HAP-1 (cell line): ENCODE measurements at regions not wholly inside any gene's neighbourhood (a gene's known extent, or its start where the extent isn't known, plus 50 kb on each side); places are given as distances from the start of the nearest gene placed in this dataset.

Experiments used
- DNase-seq, 2 experiments: peaks; one replicate each; pipeline ENCODE4 v3.0.0-alpha.2; 2016 to 2020; ENCODE audit warnings: low spot score in 2 of 2
- H3K27me3 ChIP-seq: fragments of 250-450 bp; sonication (Bioruptor Pico); 2 replicates; pipeline ENCODE4 v1.5.1; 2020; ENCODE audit warnings: low read depth, mild to moderate bottlenecking, moderate library complexity
- H3K36me3 ChIP-seq: fragments of 250-450 bp; sonication (Bioruptor Pico); replicated peaks from 2 replicates; pipeline ENCODE4 v1.5.1; 2020; ENCODE audit warnings: mild to moderate bottlenecking
- H3K4me1 ChIP-seq: fragments of 250-450 bp; sonication (Bioruptor Pico); 2 replicates; pipeline ENCODE4 v1.5.1; 2020; ENCODE audit warnings: mild to moderate bottlenecking
- H3K4me3 ChIP-seq: fragments of 250-450 bp; sonication (Bioruptor Pico); 2 replicates; pipeline ENCODE4 v1.5.1; 2020; ENCODE audit warnings: mild to moderate bottlenecking, moderate library complexity
- H3K9me3 ChIP-seq: fragments of 250-450 bp; sonication (Bioruptor Pico); 2 replicates; pipeline ENCODE4 v1.5.1; 2020; ENCODE audit warnings: mild to moderate bottlenecking, moderate library complexity
- in situ Hi-C: fragments of 300-500 bp; cut with MboI; formaldehyde crosslinking; loops from 3 replicates; pipeline ENCODE4 v1.14.3; 2020; ENCODE audit warnings: low sequenced_read_pairs, inconsistent platforms, mixed read lengths

DNA sequence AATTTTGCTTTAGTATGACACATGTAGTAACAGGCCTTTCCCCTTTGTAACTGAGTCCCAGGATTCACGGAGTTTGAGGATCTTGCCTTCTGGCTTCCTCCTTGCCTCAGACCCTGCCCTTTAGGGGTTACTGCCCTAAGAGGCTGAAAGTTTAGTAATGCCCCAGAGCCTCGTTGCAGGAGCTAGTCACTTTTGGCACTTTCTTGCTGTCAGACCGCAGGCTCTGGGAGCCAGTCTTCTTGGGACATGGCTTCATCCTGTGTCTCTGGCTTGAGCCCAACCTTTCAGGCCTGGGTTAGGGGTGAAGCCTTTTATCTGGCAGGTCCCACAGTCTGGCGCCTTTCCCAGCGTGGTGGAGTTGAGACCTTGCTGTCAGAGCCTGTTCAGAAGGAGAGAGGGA lies 185.6 kb upstream of the DMRT1 start:
- Histone ChIP-seq H3K36me3 (no peaks in the 10 kb centered on the region), H3K4me1 (no peaks in the 10 kb centered on the region; the same call in 1 of the 2 replicates), H3K4me3 (no peak overlapping the region), H3K9me3 (no peaks in the 10 kb centered on the region), H3K27me3 (no peaks in the 10 kb centered on the region)
- in situ Hi-C loops, result no loop called here
- DNase-seq, result no peak

DNA sequence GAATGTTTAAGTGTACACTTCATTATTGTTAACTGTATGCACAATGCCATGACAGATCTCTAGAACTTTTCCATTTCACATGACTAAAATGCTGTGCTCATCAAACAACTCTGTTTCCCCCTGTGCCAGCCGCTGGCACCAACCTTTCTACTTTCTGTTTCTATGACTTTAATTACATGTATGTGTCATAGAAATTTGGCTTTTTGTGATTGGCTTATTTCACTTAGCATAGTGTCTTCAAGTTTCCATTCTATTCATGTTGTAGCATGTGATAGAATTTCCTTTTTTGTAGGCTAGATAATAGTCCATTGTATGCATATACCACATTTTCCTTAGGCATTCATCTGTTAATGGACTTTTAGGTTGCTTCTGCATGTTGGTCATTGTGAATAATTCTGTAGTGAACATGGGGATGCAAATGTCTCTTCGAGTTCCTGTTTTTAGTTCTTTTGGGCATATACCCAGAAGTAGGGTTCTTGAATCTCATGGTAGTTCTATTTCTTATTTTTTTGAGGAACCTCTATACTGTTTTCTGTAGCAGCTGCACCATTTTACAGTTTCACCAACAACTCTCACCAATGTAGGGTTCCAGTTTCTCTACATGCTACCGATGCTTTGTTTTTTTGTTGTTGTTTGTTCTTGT lies 184.4 kb upstream of the DMRT1 start:
- DNase-seq, result peak in 1 of 2 experiments; percentile 12
- in situ Hi-C loops, result no loop called here
- Histone ChIP-seq H3K9me3 (no peaks in the 10 kb centered on the region), H3K4me1 (no peaks in the 10 kb centered on the region; the same call in 1 of the 2 replicates), H3K4me3 (no peak overlapping the region), H3K36me3 (no peaks in the 10 kb centered on the region), H3K27me3 (no peaks in the 10 kb centered on the region)

DNA sequence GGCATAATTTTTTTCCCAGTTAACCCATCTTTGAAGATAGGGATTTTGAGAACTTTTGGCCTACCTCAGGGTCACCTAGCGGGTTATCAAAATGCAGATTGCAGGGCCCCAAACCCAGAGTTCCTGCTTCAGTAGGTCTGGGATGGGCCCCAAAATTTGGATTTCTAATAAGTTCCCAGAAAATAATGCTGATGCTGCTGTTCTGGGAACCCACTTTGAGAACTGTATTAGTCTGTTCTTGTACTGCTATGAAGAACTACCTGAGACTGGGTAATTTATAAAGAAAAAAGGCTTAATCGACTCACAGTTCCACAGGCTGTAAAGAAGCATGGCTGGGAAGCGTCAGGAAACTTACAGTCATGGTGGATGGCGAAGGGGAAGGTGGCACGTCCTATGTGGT lies 182.2 kb upstream of the DMRT1 start:
- Histone ChIP-seq H3K4me3 (no peak overlapping the region), H3K27me3 (no peaks in the 10 kb centered on the region), H3K9me3 (no peaks in the 10 kb centered on the region), H3K4me1 (no peaks in the 10 kb centered on the region; the same call in 1 of the 2 replicates), H3K36me3 (no peaks in the 10 kb centered on the region)
- DNase-seq, result no peak
- in situ Hi-C loops, result no loop called here

DNA sequence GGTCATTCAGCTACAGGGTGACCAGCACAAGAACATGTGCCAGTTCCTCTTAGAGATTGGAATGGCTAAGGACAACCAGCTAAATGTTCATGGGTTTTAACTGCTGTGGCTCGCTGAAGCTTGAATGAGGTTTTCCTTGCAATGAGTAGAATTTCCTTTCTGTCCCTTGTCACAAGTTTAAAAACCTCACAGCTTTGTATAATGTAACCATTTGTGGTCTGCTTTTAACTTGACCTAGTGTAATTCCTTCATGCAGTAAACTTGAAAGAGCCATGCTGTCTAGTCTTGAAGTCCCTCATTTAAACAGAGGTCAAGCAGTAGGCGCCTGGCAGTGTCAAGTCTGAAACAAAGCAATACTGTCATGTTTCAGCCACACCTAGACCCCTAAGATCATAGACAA lies 181.3 kb upstream of the DMRT1 start:
- DNase-seq, result no peak
- no peaks in the 10 kb centered on the region for H3K9me3 ChIP-seq
- H3K27me3 ChIP-seq, result no peaks in the 10 kb centered on the region
- in situ Hi-C loops, result no loop called here
- H3K4me3 ChIP-seq, result no peak overlapping the region
- no peaks in the 10 kb centered on the region; the same call in 1 of the 2 replicates for H3K4me1 ChIP-seq
- no peaks in the 10 kb centered on the region for H3K36me3 ChIP-seq

DNA sequence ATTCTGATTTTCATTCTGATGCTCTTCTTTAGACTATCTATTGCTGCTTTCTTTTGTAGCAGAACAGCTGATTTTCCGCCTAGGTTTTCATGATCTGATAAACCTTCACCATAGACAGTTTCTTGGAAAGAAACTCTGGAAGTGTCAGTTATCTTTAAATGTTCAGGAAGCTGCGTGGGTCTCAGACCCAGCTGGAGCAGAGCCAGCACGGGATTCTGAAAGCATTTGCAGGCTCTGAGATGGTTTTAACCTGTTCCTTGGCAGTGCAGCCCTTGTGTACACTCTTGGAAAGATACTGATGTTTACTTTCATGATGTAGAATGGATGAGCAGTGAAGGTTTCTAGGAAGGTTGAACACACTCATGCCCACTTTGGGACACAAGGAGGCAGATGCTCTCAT lies 178.0 kb upstream of the DMRT1 start:
- no peak overlapping the region for H3K4me3 ChIP-seq
- H3K9me3 ChIP-seq, result no peaks in the 10 kb centered on the region
- in situ Hi-C loops, result no loop called here
- H3K27me3 ChIP-seq, result no peaks in the 10 kb centered on the region
- H3K36me3 ChIP-seq, result no peaks in the 10 kb centered on the region
- H3K4me1 ChIP-seq, result no peaks in the 10 kb centered on the region
- DNase-seq, result no peak

DNA sequence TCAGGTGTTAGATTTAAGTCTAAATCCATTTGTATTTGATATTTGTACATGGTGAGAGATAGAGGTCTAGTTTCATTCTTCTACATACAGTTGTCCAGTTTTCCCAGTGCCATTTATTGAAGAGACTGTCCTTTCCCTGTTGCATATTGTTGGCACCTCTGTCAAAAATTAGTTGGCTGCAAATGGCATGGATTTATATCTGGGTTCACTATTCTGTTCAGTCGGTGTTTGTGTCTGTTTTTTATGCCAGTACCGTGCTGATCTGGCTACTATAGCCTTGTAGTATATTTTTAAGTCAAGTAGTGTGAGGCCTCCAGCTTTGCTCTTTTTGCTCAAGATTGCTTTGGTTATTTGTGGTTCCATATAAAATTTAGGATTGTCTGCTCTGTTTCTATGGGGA lies 176.2 kb upstream of the DMRT1 start:
- Histone ChIP-seq H3K4me3 (no peak overlapping the region), H3K9me3 (no peaks in the 10 kb centered on the region), H3K4me1 (no peaks in the 10 kb centered on the region), H3K36me3 (no peaks in the 10 kb centered on the region), H3K27me3 (no peaks in the 10 kb centered on the region)
- in situ Hi-C loops, result no loop called here
- DNase-seq, result no peak

DNA sequence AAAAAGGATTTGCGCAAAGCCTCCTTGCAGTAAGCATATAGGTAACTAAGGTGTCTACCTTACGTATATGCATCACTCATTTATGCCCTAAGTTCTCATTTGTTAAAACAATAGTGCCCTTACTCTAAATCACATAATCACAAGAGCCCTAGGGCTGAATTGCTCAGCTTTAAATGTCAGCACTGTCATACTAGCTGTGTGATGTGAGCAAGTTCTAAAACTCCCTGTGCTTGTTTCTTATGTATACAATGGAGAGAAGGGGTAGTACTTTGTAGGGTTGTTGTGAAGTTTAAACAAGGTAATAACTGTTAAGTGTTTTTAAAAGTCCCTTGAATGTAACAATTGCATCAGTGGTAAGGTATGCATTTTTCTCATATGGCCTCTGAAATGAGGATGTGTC lies 169.5 kb upstream of the DMRT1 start:
- Histone ChIP-seq H3K9me3 (no peaks in the 10 kb centered on the region), H3K27me3 (no peaks in the 10 kb centered on the region), H3K4me3 (no peak overlapping the region), H3K4me1 (peaks cover 18% of the 10 kb centered on the region), H3K36me3 (no peaks in the 10 kb centered on the region)
- DNase-seq, result no peak
- in situ Hi-C loops, result no loop called here

DNA sequence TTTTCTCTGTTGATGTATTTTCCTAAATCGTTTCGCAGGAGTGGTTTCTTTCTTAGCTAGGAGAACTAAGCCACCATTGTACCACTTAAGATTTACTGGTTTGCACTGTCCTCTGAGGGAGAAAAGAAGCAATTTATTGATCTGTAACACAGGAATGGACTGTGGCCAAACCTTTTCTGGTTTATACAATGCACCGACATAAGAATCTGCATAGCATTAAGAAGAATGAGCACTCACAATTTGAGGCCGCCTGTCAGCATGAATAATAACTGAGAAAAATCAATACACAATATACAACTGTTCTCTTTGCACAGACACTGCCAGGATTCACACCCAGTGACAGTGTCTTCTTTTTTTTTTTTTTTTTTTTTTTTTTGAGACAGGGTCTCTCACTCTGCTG lies 168.6 kb upstream of the DMRT1 start:
- H3K4me1 ChIP-seq, result peaks cover 26% of the 10 kb centered on the region
- in situ Hi-C loops, result no loop called here
- no peak overlapping the region for H3K4me3 ChIP-seq
- H3K9me3 ChIP-seq, result no peaks in the 10 kb centered on the region
- peak in 1 of 2 experiments; percentile 31 for DNase-seq
- no peaks in the 10 kb centered on the region for H3K36me3 ChIP-seq
- no peaks in the 10 kb centered on the region for H3K27me3 ChIP-seq

DNA sequence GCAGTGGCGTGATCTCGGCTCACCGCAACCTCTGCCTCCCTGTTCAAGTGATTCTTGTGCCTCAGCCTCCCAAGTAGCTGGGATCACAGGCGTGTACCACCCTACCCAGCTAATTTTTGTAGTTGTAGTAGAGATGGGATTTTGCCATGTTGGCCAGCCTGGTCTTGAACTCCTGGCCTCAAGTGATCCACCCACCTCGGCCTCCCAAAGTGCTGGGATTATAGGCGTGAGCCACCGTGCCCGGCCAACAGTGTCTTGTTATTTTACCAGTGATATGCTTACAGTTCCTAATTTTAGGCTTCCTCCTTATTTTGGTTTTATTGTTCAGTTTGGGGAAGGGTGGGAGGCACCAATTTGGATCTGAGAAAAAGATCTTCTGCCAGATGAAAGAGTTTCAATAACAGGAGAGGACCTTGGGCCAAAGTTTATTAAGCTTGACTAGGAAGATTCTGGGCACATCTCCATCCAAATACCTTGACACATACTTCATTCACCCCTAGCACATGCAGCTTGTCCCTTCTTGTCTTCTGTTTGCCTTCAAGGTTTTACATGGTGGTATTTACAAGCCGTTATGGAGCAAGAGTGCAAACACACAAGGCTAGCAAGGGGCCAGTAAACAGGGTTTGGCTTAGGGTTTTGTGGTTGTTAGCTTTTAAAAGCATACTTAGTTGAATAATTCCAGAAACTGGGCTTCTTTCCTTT lies 168.1 kb upstream of the DMRT1 start:
- Histone ChIP-seq H3K36me3 (no peaks in the 10 kb centered on the region), H3K4me3 (no peak overlapping the region), H3K4me1 (peaks cover 26% of the 10 kb centered on the region), H3K27me3 (no peaks in the 10 kb centered on the region), H3K9me3 (no peaks in the 10 kb centered on the region)
- in situ Hi-C loops, result no loop called here
- no peak for DNase-seq

DNA sequence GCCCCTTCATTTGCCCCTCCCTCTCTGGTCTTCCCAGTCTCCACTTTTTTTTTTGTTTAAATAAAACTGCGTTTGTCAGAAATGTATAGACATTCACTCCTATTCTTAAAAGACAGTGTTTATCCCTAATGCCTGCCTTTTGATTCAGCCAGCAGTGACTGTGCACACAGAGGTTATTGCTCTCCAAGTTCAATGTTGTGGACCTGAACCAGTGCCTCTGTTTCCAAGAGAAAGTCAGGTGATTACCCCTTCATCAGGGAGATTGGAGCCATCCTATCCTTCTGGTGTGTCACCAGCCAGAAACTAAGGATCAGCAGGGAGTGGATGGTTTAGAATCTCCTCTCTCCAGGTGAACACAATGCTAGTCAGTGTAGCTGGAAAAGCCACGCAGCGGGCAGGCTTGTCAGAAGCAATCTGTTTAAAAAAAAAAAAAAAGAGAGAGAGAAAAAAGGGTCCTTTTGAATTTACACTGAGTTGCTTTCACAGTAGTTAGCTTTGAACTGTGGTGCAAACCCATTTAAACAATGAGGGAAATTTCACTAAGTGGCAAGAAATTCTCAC lies 167.5 kb upstream of the DMRT1 start:
- H3K9me3 ChIP-seq, result no peaks in the 10 kb centered on the region
- H3K36me3 ChIP-seq, result no peaks in the 10 kb centered on the region
- H3K4me3 ChIP-seq, result no peak overlapping the region
- in situ Hi-C loops, result no loop called here
- peaks cover 26% of the 10 kb centered on the region for H3K4me1 ChIP-seq
- no peaks in the 10 kb centered on the region for H3K27me3 ChIP-seq
- no peak for DNase-seq

DNA sequence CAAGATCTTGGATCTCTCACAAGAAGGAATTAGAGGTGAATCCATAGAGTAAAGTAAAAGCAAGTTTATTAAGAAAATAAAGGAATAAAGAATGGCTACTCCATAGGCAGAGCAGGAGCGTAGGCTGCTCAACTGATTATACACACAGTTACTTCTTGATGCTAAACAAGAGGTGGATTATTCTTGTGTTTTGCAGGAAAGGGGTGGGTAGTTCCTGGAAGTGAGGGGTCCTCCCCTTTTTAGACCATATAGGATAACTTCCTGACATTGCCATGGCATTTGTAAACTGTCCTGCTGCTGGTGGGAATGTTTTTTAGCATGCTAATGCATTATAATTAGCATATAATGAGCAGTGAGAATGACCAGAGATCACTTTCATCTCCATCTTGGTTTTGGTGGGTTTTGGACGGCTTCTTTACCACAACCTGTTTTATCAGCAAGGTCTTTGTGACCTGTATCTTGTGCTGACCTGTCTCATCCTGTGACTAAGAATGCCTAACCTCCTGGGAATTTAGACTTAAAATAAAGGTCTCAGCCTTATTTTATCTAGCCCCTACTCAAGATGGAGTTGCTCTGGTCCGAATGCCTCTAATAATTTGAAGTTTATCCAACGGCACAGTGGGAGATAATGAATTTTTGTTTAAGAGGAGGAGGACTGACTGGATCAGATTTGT lies 165.7 kb upstream of the DMRT1 start:
- Histone ChIP-seq H3K4me3 (no peak overlapping the region), H3K36me3 (no peaks in the 10 kb centered on the region), H3K9me3 (no peaks in the 10 kb centered on the region), H3K4me1 (peaks cover 26% of the 10 kb centered on the region), H3K27me3 (no peaks in the 10 kb centered on the region)
- no peak for DNase-seq
- in situ Hi-C loops, result no loop called here

DNA sequence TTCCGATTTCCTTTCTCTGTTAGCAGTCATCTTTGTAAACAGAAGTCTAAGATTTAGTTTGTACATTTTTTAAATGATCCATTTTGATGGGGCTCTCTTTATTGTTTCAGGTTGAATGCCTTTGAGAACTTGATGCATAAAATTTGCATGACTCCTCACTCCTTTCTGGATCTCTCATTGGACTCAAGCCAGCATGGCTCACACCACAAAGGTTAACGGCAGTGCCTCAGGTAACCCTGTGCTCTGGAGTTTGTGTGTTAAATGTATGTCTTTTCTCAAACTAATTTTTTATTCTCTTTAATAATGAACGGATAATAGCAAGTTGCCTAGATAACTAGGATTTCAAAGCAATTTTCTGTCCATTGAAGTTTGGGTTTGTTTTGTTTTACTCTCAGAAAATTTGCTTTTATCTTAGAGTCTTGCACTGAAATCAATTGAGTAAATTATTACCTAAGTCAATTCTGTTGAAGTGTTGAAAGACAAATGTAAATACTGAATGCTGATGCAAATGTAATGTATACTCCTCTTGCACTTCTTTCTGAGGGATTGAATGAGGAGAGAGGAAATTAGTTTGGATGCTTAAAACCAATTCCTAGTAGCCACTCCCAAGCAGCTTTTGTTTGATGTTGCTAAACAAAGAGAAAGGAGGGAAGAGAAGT lies 164.6 kb upstream of the DMRT1 start:
- DNase-seq, result peak; percentile 56 to 59
- in situ Hi-C loops, result no loop called here

DNA sequence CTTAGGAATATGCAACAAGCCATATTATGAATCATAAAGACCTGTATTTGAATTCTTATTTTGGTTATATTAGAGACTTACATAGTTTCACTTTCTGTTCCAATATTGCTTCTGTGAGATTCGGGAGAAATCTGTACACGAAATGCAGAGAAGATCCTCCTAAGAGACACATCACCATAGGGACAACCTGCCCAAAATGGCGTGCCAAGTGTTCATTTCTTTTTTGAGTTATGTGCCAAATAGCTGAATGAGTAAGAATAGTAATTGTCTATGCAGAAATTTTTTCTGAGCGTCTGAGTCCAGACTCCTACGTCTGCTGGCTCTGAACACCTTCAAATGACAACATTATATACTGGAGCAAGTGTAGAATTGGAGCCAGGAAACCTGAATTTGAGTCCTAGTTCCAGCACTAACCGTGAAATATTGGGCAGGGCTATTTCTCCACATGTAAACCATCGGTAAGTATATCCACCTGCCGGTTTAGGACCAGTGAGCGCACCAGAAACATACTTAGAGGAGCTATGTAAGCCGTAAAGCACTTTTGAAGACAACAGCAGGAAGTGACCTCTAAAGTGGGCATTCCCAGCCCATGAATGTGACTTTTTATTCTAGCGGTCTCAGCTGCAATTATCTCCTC lies 163.9 kb upstream of the DMRT1 start:
- no peaks in the 10 kb centered on the region for H3K36me3 ChIP-seq
- H3K4me3 ChIP-seq, result no peak overlapping the region
- no peak for DNase-seq
- H3K27me3 ChIP-seq, result no peaks in the 10 kb centered on the region
- H3K9me3 ChIP-seq, result no peaks in the 10 kb centered on the region
- H3K4me1 ChIP-seq, result peaks cover 19% of the 10 kb centered on the region
- in situ Hi-C loops, result no loop called here

More for the DNA sequence above, 164.6 kb upstream of the DMRT1 start:
- no peaks in the 10 kb centered on the region for H3K9me3 ChIP-seq
- H3K4me3 ChIP-seq, result no peak overlapping the region
- no peaks in the 10 kb centered on the region for H3K27me3 ChIP-seq
- peaks cover 26% of the 10 kb centered on the region for H3K4me1 ChIP-seq
- H3K36me3 ChIP-seq, result no peaks in the 10 kb centered on the region
